HepG2 (cell line): ENCODE measurements at regions not wholly inside any gene's neighbourhood (a gene's known extent, or its start where the extent isn't known, plus 50 kb on each side); places are given as distances from the start of the nearest gene placed in this dataset.

Source experiments
- ATAC-seq: fragments of 200-7000 bp; cut with Tn5 transposase; 3 replicates; pipeline ENCODE4 v1.9.1; 2020; ENCODE audit warnings: mild to moderate bottlenecking, moderate library complexity
- BruUV-seq: library from RNA; stranded (reverse); fragments of 400-500 nt; replicated peaks from 2 replicates; lab custom pipeline; 2021; lab: Mats Ljungman, UMichigan
- CTCF ChIA-PET: fragments of 300-600 bp; formaldehyde crosslinking; extraction: SDS; loops from one replicate; lab custom pipeline; 2021; ENCODE audit warnings: low total read pairs, inconsistent platforms, low intra/inter-chr PET ratio; lab: Yijun Ruan, JAX
- POLR2A ChIA-PET: fragments of 350-600 bp; sonication (Branson Sonifier 250); formaldehyde crosslinking; loops from one replicate; lab custom pipeline; 2020; ENCODE audit warnings: antibody characterized with exemption, inconsistent platforms; lab: Yijun Ruan, JAX
- DNase-seq: peaks from one replicate; pipeline ENCODE4 v3.0.0-alpha.2; 2015; ENCODE audit warnings: low spot score
- FAIRE-seq: peaks from 3 replicates; lab custom pipeline; 2011; peaks lifted over from hg19 to GRCh38; lab: Jason Lieb, UNC
- H2AFZ ChIP-seq: one replicate; pipeline ENCODE4 v1.6.1; 2011; ENCODE audit warnings: low read length, inconsistent platforms
- H3K27ac ChIP-seq: fragments of 300-600 bp; 3 replicates; pipeline ENCODE4 v1.8.0; 2011; ENCODE audit warnings: mixed run types, mild to moderate bottlenecking, mixed read lengths, low read length, inconsistent platforms; ENCODE audit not compliant: insufficient read depth; ENCODE audit errors: extremely low read length
- H3K27me3 ChIP-seq, 2 experiments: fragments of 200-600 bp in 1 of 2; 2 replicates in 1 of 2; 3 replicates in 1 of 2; pipeline versions ENCODE4 v1.6.0 to v1.8.0; 2011; ENCODE audit warnings: low read length in 2 of 2, mild to moderate bottlenecking in 2 of 2, moderate library complexity in 2 of 2, inconsistent platforms in 1 of 2; ENCODE audit not compliant: insufficient read depth in 2 of 2, control insufficient read depth in 1 of 2
- H3K36me3 ChIP-seq, 2 experiments: fragments of 200-600 bp in 1 of 2; replicated peaks in 1 of 2; 2 replicates in 1 of 2; 3 replicates in 1 of 2; pipeline versions ENCODE4 v1.5.1 to v1.8.0; 2011; ENCODE audit warnings: low read length in 2 of 2, inconsistent platforms in 1 of 2; ENCODE audit not compliant: insufficient read depth in 2 of 2, control insufficient read depth in 1 of 2
- H3K4me1 ChIP-seq: 2 replicates; pipeline ENCODE4 v1.5.1; 2012; ENCODE audit warnings: low read length, inconsistent platforms; ENCODE audit not compliant: insufficient read depth
- H3K4me2 ChIP-seq: 2 replicates; pipeline ENCODE4 v1.6.0; 2011; ENCODE audit warnings: low read depth, low read length, inconsistent platforms
- H3K4me3 ChIP-seq, 3 experiments: fragments of 200-600 bp in 1 of 3; sonication (generic), shearing (Covaris generic) in 1 of 3; replicated peaks in 1 of 3; 2 replicates each; pipeline ENCODE4 v1.5.1; 2011 to 2016; ENCODE audit warnings: low read length in 3 of 3, inconsistent platforms in 2 of 3, low read depth in 2 of 3, mild to moderate bottlenecking in 2 of 3, control low read depth in 1 of 3, mixed read lengths in 1 of 3; ENCODE audit not compliant: insufficient read depth in 1 of 3
- H3K79me2 ChIP-seq: one replicate; pipeline ENCODE4 v1.6.1; 2011; ENCODE audit warnings: low read length, inconsistent platforms; ENCODE audit not compliant: insufficient read depth
- H3K9ac ChIP-seq: 2 replicates; pipeline ENCODE4 v1.6.0; 2011; ENCODE audit warnings: mild to moderate bottlenecking, low read depth, low read length, inconsistent platforms; ENCODE audit not compliant: insufficient read depth
- H3K9me3 ChIP-seq: 2 replicates; pipeline ENCODE4 v1.5.1; 2012; ENCODE audit warnings: mild to moderate bottlenecking, low read length
- H4K20me1 ChIP-seq: 2 replicates; pipeline ENCODE4 v1.6.0; 2011; ENCODE audit warnings: inconsistent platforms, mild to moderate bottlenecking, low read length, moderate library complexity; ENCODE audit not compliant: insufficient read depth
- ELF1 ChIP-seq: sonication (generic); formaldehyde crosslinking; IDR thresholded peaks from 2 replicates; pipeline ENCODE4 v1.4.0; 2020; ENCODE audit warnings: missing genetic modification reagents
- MBNL3 ChIP-seq: fragments of 250-450 bp; sonication (Bioruptor Pico); conservative IDR thresholded peaks from 2 replicates; pipeline ENCODE4 v1.8.0; 2022; ENCODE audit warnings: mild to moderate bottlenecking, inconsistent platforms
- MXI1 ChIP-seq: IDR thresholded peaks from 3 replicates; pipeline ENCODE4 v1.6.1; 2012; ENCODE audit warnings: low read depth, low read length, inconsistent platforms, borderline replicate concordance
- MYPOP ChIP-seq: sonication (generic); formaldehyde crosslinking; IDR thresholded peaks from 2 replicates; pipeline ENCODE4 v1.8.1; 2023; ENCODE audit warnings: mild to moderate bottlenecking, moderate library complexity, missing genetic modification reagents
- POGZ ChIP-seq: sonication (generic); formaldehyde crosslinking; IDR thresholded peaks from 2 replicates; pipeline ENCODE4 v1.4.0; 2020; ENCODE audit warnings: mild to moderate bottlenecking, missing genetic modification reagents
- PRPF4 ChIP-seq: fragments of 200-400 bp; formaldehyde crosslinking; IDR thresholded peaks from 2 replicates; pipeline ENCODE4 v1.6.1; 2016; ENCODE audit warnings: low read length, low read depth; ENCODE audit not compliant: poor library complexity, severe bottlenecking
- RAD21 ChIP-seq: fragments of 450-650 bp; formaldehyde crosslinking; IDR thresholded peaks from 2 replicates; pipeline ENCODE4 v1.5.0; 2020; ENCODE audit warnings: mild to moderate bottlenecking
- REL ChIP-seq: sonication (generic); formaldehyde crosslinking; conservative IDR thresholded peaks from 2 replicates; pipeline ENCODE4 v1.8.0; 2022; ENCODE audit warnings: mild to moderate bottlenecking, missing genetic modification reagents, moderate library complexity
- SP4 ChIP-seq: sonication (generic); formaldehyde crosslinking; IDR thresholded peaks from 2 replicates; pipeline ENCODE4 v1.8.1; 2023; ENCODE audit warnings: mild to moderate bottlenecking, missing genetic modification reagents
- TBX3 ChIP-seq: fragments of 450-650 bp; IDR thresholded peaks from 2 replicates; pipeline ENCODE4 v1.6.1; 2017; ENCODE audit warnings: antibody characterized with exemption, mild to moderate bottlenecking, inconsistent platforms, borderline replicate concordance
- TCF7L2 ChIP-seq: IDR thresholded peaks from 2 replicates; pipeline ENCODE4 v1.6.1; 2011; ENCODE audit warnings: mild to moderate bottlenecking, low read depth, low read length, moderate library complexity
- THAP9 ChIP-seq: sonication (generic); formaldehyde crosslinking; IDR thresholded peaks from 2 replicates; pipeline ENCODE4; 2020; ENCODE audit warnings: missing genetic modification reagents, mild to moderate bottlenecking, borderline replicate concordance
- TRIM24 ChIP-seq: sonication (generic); formaldehyde crosslinking; IDR thresholded peaks from 2 replicates; pipeline ENCODE4 v1.8.0; 2022; ENCODE audit warnings: mild to moderate bottlenecking, missing genetic modification reagents
- ZFYVE20 ChIP-seq: sonication (generic); formaldehyde crosslinking; IDR thresholded peaks from 2 replicates; pipeline ENCODE4 v1.8.0; 2023; ENCODE audit warnings: low read depth, mild to moderate bottlenecking, moderate library complexity, missing genetic modification reagents, borderline replicate concordance
- ZNF124 ChIP-seq: sonication (generic); formaldehyde crosslinking; IDR thresholded peaks from 2 replicates; pipeline ENCODE4 v1.4.0; 2020; ENCODE audit warnings: missing genetic modification reagents
- ZNF883 ChIP-seq: sonication (generic); formaldehyde crosslinking; IDR thresholded peaks from 2 replicates; pipeline ENCODE4 v1.5.1; 2020; ENCODE audit warnings: mild to moderate bottlenecking, missing genetic modification reagents; ENCODE audit errors: not compliant biosample characterization
- ZSCAN30 ChIP-seq: sonication (generic); formaldehyde crosslinking; IDR thresholded peaks from 2 replicates; pipeline ENCODE4 v1.5.0; 2020; ENCODE audit warnings: mild to moderate bottlenecking, missing genetic modification reagents
- WGBS: methylation state at CpG from one replicate; pipeline ENCODE4 v1.1.6; 2017; ENCODE audit warnings: low lambda C conversion rate; 5-methylcytosine and 5-hydroxymethylcytosine counted together
- in situ Hi-C: cut with HindIII; loops from 2 replicates; pipeline ENCODE4 v1.10.0; 2017; ENCODE audit warnings: low pct_unique_long_range_greater_than_20kb; ENCODE audit not compliant: extremely low pct_ligation_motif_present
- intact Hi-C: fragments of 100-400 bp; cut with micrococcal nuclease; formaldehyde crosslinking; loops from one replicate; pipeline ENCODE4 v1.10.0; 2022; ENCODE audit not compliant: unreplicated experiment
- TF ChIP-seq, protein P1 (sequence below): sonication (generic); formaldehyde crosslinking; IDR thresholded peaks from 2 replicates; pipeline ENCODE4 v1.4.0; 2020; ENCODE audit warnings: missing genetic modification reagents, borderline replicate concordance

DNA sequence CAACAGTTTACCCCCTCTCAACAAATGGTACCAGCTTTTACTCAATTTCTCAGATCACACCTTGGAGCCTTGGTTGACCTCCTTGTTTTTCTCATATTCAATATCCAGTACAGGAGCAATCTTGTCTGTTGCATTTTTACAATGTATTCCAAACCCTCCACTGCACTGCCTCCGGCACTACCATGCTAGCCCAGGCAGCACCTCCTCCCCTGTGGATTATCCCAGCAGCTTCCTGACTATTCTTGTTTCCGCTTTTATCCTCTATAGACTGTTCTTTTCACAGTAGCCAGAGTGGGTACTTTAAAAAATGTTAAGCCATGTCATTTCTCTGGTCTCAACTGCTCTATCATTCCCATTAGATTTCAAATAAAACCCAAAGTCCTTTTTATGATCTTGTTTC lies 253.4 kb upstream of the GPRIN3 start:
- WGBS = 57% methylated on average over 2 of the region's 2 CpGs
- no peaks in the 10 kb centered on the region for H3K4me1 ChIP-seq
- no peak for ATAC-seq
- no peak overlapping the region for H3K9ac ChIP-seq
- DNase-seq = no peak
- no peak overlapping the region for H2AFZ ChIP-seq
- no peak overlapping the region for H3K27ac ChIP-seq
- no peaks in the 10 kb centered on the region; a peak in 1 of 5 replicates for H3K27me3 ChIP-seq
- no peak for FAIRE-seq
- intact Hi-C loops = no loop called here
- in situ Hi-C loops = no loop called here
- no peaks in the 10 kb centered on the region for H4K20me1 ChIP-seq
- no peaks in the 10 kb centered on the region for H3K9me3 ChIP-seq
- no peaks in the 10 kb centered on the region for H3K36me3 ChIP-seq
- ChIA-PET POLR2A (no interaction called here), CTCF (no interaction called here)
- no TSS peak for BruUV-seq
- H3K4me3 ChIP-seq = no peak overlapping the region
- H3K4me2 ChIP-seq = no peak overlapping the region
- no peaks in the 10 kb centered on the region for H3K79me2 ChIP-seq
- TF ChIP-seq POGZ (no peak), MYPOP (CRISPR knock-in tag) (no peak), ZNF124 (CRISPR knock-in tag) (no peak), MBNL3 (CRISPR knock-in tag) (no peak), TCF7L2 (no peak), THAP9 (CRISPR knock-in tag) (no peak), TRIM24 (no peak), PRPF4 (no peak), SP4 (CRISPR knock-in tag) (no peak), TBX3 (no peak), REL (CRISPR knock-in tag) (no peak), ZSCAN30 (CRISPR knock-in tag) (no peak), ZNF883 (CRISPR knock-in tag) (no peak), MXI1 (no peak), ELF1 (CRISPR knock-in tag) (no peak), RAD21 (CRISPR knock-in tag) (no peak), ZFYVE20 (CRISPR knock-in tag) (no peak)
- TF ChIP-seq, protein P1, sequence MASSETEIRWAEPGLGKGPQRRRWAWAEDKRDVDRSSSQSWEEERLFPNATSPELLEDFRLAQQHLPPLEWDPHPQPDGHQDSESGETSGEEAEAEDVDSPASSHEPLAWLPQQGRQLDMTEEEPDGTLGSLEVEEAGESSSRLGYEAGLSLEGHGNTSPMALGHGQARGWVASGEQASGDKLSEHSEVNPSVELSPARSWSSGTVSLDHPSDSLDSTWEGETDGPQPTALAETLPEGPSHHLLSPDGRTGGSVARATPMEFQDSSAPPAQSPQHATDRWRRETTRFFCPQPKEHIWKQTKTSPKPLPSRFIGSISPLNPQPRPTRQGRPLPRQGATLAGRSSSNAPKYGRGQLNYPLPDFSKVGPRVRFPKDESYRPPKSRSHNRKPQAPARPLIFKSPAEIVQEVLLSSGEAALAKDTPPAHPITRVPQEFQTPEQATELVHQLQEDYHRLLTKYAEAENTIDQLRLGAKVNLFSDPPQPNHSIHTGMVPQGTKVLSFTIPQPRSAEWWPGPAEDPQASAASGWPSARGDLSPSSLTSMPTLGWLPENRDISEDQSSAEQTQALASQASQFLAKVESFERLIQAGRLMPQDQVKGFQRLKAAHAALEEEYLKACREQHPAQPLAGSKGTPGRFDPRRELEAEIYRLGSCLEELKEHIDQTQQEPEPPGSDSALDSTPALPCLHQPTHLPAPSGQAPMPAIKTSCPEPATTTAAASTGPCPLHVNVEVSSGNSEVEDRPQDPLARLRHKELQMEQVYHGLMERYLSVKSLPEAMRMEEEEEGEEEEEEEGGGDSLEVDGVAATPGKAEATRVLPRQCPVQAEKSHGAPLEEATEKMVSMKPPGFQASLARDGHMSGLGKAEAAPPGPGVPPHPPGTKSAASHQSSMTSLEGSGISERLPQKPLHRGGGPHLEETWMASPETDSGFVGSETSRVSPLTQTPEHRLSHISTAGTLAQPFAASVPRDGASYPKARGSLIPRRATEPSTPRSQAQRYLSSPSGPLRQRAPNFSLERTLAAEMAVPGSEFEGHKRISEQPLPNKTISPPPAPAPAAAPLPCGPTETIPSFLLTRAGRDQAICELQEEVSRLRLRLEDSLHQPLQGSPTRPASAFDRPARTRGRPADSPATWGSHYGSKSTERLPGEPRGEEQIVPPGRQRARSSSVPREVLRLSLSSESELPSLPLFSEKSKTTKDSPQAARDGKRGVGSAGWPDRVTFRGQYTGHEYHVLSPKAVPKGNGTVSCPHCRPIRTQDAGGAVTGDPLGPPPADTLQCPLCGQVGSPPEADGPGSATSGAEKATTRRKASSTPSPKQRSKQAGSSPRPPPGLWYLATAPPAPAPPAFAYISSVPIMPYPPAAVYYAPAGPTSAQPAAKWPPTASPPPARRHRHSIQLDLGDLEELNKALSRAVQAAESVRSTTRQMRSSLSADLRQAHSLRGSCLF (CRISPR knock-in tag) = no peak
